HG02970 (cell line): ENCODE measurements at regions not wholly inside any gene's neighbourhood (a gene's known extent, or its start where the extent isn't known, plus 50 kb on each side); places are given as distances from the start of the nearest gene placed in this dataset.
"Not testable (repeated sequence)": the region's sequence is repeated elsewhere in the genome, so short reads cannot be mapped to it uniquely, and the experiment has no call there.

Experiments used
- ATAC-seq: cut with Tn5 transposase; IDR thresholded peaks from one replicate; pipeline ENCODE4 v1.9.1; 2021; ENCODE audit warnings: mild to moderate bottlenecking, moderate library complexity, moderate number of reproducible peaks; ENCODE audit not compliant: unreplicated experiment, low FRiP score

DNA sequence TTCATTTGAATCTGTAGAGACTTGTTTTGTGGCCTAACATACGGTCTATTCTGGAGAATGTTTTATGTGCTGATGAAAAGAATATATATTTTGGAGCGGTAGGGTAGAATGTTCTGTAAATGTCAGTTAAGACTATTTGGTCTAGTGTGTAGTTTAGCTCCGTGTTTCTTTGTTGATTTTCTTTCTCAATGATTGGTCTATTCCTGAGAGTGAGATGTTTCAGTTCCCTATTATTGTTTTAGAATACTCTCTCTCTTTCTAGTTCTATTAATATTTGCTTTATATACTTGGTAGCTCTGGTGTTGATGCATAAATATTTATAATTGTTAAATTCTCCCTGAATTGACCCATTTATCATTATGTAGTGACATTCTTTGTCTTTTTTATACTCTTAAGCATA lies 236.5 kb downstream of the GLUD2 start:
- no peak for ATAC-seq

GRCh38 chrX:121298499-121298898 lies 251.1 kb downstream of the GLUD2 start:
- ATAC-seq: no peak

- ATAC-seq: no peak
These were observed 253.9 kb downstream of the GLUD2 start for GRCh38 chrX:121301356-121301755.

DNA sequence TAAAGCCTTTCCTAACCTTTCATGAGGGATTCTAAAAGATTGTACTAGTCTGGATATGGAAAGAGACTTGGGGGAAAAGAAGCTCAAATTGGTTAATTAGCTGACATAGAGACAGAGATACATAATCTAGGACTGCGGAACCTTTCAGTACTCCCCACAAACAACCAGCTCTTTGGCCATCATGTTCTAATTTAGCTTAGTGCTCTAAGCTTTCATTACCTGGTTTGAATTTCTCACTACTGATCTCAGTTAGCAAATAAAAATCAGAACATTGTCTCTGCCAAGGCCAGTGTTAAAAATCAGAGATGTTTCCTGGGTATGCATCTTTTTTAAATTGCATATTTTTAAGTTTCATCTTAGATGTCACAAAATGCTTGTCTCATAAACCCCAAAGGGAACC lies 254.4 kb downstream of the GLUD2 start:
- no peak for ATAC-seq

GRCh38 chrX:121307449-121307848 lies 260.0 kb downstream of the GLUD2 start:
- peak; percentile 42 for ATAC-seq

DNA sequence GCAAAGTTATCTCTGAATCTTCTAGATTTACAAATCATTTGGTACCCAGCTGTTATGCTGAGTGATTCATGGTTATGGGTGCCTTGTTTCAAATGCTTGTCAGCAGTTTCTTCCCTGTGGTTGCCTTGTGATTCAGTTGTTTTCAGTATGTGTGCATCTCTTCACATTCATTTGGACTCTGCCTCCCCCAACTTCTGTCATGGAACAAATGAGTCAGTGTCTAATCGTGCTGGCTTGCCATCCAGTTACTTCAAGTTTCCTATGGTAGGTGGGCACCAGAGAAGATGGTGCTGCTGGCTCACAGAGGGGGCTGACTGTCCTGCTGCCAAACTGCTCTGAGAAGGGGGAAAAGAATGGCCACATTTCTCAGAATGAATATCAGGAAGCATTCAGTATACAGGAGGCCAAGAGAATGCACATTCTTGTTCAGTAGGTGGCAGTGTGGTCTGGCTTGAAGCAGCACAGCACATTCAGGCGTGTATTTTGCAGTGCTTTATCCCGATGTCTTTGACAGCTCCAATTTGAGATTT lies 260.9 kb downstream of the GLUD2 start:
- peak; percentile 78 for ATAC-seq

DNA sequence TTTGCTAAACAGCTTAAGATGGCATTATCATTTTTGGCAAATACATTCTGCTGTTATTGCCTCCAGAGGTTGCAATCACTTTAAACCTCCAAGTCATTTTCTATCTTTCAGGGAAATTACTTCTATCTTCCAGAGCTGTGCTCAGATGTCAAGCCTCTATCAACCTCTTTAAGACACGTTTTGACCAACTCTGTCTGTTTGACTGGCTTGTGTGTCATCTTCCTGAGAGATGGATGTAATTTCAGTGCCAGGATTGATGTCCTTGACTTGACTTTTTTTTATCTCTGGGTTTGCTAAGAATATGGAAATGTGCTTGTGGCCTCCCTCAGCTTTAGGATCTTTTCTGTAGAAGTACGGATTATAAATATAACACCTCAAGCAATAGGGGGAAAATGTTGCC lies 263.4 kb downstream of the GLUD2 start:
- no peak for ATAC-seq

DNA sequence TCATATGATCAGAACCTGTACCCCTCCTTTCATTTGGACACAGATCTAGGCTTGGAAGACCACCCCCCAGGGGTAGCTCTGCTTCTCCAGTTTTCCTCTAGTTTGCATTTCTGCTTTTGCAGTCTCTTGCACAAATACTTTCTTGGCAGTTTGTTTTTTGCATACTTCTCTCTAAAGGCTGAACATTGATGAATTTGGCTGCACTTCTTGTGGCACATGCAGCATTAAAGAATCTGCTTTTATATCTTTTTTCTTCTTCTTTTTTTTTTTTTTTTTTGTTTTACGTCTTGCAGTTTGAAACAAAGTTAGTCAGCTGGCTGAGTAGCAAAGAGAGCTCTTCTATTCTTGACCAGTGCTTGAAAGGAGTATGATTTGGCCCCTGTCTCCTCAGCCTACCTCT lies 273.0 kb downstream of the GLUD2 start:
- no peak for ATAC-seq

- no peak for ATAC-seq
These were observed 274.7 kb downstream of the GLUD2 start for GRCh38 chrX:121322159-121322558.

- no peak for ATAC-seq
These were observed 275.9 kb downstream of the GLUD2 start for GRCh38 chrX:121323337-121323736.

GRCh38 chrX:121333942-121334341 lies 286.5 kb downstream of the GLUD2 start:
- ATAC-seq: no peak

DNA sequence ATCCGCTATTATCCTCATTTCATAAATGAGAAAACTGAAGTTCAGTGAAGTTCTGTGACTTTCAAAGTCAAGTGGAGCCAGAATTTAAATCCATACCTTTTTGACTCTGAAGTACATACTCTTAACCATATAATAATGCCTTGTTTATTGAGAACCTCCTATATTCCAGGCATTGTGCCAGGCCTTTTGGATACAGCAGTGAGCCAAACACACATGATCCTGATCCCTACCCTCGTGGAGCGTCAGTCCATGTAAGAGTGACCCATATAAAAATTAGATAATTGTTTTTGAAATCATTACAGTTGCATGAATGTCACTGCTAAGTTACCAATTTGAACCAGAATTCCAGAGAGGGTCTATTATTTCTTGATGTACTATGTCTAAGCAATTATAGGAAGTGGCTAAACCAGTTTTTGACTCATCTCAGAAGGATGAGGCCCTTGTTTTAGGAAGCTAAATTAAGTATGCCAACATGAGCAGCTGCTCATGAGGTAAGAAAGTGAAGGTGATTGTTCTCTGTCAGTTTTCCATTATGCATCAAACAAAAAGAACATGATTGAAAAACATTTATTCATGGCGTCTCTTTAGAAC lies 289.5 kb downstream of the GLUD2 start:
- no peak for ATAC-seq

GRCh38 chrX:121337816-121338215 lies 290.4 kb downstream of the GLUD2 start:
- no peak for ATAC-seq

DNA sequence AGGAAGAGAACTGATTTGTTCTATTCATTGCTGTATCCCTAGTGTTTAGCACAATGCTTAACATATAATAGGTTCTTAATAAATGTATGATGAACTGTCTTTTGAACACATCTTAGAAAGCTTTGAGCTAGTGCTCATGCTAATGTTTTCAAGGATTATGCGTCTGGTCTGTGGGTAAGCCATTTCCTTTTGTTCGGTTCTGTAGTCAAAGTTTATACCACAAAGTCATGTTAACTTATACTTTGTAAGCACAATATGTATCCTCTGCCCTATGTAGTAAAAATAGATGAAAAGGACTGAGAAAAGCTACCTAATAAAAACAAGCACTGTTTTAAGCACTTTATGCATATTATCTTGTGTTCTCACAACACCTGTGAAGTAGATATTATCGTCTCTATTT lies 301.9 kb downstream of the GLUD2 start:
- no peak for ATAC-seq

- ATAC-seq: no peak
These were observed 308.9 kb downstream of the GLUD2 start for GRCh38 chrX:121356139-121356849.

DNA sequence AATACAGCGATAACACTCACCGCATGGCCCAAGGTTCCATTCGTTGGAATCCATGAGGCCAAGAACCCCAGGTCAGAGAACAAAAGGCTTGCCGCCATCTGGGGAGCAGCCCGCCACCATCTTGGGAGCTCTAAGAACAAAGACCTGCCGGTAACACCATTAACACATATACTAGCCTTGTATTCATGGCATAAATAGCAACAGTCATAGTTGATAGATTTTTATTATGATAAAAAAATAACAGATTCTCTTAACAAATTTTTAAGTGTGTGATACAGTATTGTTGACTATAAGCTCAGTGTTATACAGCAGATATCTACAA lies 309.4 kb downstream of the GLUD2 start:
- no peak for ATAC-seq

DNA sequence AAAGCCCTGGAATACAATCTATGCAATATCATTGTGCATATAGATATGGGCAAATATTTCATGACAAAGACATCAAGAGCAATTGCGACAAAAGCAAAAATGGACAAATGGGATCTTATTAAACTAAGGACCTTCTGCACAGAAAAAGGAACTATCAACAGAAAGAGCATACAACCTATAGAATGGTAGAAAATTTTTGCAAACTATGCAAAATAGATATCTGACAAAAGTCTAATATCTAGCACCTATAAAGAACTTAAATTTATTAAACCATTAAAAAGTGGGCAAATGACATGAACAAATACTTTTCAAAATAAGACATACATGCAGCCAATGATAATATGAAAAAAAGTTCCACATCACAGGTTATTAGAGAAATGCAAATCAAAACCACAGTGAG lies 312.9 kb downstream of the GLUD2 start:
- no peak for ATAC-seq

GRCh38 chrX:121365572-121366161 lies 318.3 kb downstream of the GLUD2 start:
- no peak for ATAC-seq

DNA sequence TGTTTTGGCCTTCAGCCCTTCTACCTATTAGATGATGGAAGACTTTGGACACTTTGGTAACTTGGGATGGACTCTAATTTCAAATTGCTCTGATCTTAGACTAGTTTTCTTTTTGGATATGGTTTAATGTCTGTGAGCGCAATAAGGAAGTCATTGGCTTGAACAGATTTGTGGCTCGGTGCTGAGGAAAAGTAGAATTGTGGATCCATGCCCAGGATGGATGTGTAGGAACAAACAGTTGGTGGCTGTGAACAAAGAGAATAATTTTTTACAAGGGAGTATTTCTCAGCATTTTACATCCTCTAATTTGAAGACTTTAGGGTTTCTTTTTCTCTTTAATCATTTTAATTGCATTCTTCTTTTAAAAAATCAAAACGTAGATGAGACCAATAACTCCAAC lies 327.1 kb downstream of the GLUD2 start:
- ATAC-seq: no peak

DNA sequence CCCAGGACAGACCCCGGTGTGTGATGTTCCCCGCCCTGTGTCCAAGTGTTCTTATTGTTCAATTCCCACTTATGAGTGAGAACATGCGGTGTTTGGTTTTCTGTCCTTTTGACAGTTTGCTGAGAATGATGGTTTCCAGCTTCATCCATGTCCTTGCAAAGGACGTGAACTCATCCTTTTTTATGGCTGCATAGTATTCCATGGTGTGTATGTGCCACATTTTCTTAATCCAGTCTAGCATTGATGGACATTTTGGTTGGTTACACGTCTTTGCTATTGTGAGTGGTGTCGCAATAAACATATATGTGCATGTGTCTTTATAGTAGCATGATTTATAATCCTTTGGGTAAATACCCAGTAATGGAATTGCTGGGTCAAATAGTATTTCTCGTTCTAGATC lies 334.5 kb downstream of the GLUD2 start:
- ATAC-seq: not testable (repeated sequence)

DNA sequence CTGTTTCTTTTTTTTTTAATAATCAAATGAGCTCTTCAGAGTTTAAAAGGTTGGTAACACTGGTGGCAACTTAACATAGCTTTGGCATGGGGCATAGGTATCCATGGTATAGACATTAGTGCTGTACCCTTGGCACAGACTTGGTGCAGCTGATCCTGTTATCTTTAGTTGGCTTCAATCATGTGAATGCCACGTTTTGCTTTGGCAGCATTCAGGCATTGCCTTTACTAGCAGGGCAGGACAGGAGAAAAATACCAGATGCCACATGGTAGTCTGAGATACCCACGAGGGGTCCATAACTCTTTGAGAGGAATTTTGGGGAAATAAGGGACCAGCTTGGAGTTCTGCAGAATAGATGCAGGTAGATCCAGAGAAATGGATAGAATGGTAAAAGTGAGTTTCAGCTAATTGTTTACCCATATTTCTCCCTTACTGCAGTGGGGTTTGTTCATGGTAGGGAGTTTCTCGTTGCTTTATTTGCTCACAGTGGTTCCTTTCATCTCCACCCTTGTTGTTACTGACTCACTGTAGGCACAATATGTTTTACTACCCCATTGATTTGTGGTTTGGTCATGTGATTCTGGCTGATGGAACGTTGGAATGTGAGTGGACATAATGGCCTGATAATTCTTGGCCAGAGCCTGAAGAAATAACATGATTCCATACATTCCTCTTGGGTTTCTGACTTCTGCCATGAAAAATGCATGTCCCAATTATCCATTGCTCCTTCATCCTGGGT lies 342.7 kb downstream of the GLUD2 start:
- ATAC-seq: no peak
